ENCODE measurements at regions not wholly inside any gene's neighbourhood (a gene's known extent, or its start where the extent isn't known, plus 50 kb on each side); places are given as distances from the start of the nearest gene placed in this dataset.

DNA sequence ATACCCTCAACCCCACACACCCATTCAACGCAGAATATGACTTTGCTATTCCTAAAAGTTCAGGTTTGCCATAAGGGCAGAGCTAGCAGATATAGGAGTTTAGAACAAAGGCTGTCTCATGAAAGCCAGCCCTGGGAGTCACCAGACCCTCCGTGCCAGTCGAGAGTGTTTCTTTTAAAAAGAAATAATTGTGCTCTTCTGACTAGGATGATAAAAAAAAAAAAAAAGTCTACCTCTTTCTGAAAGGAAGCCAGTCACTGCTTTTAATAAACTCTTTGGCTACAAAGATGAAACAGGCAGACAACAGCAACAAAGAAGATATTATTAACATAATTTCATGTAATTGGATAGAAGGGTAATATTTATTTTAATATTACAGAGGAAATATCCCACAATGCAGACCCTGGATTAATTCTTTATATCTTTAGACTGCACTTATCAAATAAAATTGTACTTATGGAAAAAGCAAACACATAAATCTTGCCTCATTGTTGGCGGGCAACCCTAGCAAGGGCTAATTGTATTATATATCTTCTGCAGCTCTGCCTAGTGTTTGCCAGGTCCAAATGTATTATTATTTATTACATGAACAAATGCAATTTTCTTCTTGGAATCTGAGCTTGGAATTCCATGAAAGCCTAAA is 277.5 kb upstream of the DYNLRB2 start:
- TF ChIP-seq, protein P1, sequence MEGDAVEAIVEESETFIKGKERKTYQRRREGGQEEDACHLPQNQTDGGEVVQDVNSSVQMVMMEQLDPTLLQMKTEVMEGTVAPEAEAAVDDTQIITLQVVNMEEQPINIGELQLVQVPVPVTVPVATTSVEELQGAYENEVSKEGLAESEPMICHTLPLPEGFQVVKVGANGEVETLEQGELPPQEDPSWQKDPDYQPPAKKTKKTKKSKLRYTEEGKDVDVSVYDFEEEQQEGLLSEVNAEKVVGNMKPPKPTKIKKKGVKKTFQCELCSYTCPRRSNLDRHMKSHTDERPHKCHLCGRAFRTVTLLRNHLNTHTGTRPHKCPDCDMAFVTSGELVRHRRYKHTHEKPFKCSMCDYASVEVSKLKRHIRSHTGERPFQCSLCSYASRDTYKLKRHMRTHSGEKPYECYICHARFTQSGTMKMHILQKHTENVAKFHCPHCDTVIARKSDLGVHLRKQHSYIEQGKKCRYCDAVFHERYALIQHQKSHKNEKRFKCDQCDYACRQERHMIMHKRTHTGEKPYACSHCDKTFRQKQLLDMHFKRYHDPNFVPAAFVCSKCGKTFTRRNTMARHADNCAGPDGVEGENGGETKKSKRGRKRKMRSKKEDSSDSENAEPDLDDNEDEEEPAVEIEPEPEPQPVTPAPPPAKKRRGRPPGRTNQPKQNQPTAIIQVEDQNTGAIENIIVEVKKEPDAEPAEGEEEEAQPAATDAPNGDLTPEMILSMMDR (IDR thresholded peaks at IDR 0.05): no peak
- no peak for TF ChIP-seq POLR2A (IDR thresholded peaks at IDR 0.05)
